ENCODE measurements at regions not wholly inside any gene's neighbourhood (a gene's known extent, or its start where the extent isn't known, plus 50 kb on each side); places are given as distances from the start of the nearest gene placed in this dataset.

- TF ChIP-seq CTCF (conservative IDR thresholded peaks at IDR 0.05 in 1 of 2, IDR thresholded peaks at IDR 0.05 in 1 of 2; ENCODE audit: low read depth in 1 of 2, low read length in 2 of 2), result no peak
- no peak for TF ChIP-seq EZH2 (IDR thresholded peaks at IDR 0.05; ENCODE audit: low read length, missing control alignments)
Measured at GRCh38 chr4:136634121-136634520, 898.2 kb downstream of the PCDH18 start.

All from fibroblast of lung (primary cell).